RWPE1 (cell line): ENCODE measurements at regions not wholly inside any gene's neighbourhood (a gene's known extent, or its start where the extent isn't known, plus 50 kb on each side); places are given as distances from the start of the nearest gene placed in this dataset.
"Not testable (repeated sequence)": the region's sequence is repeated elsewhere in the genome, so short reads cannot be mapped to it uniquely, and the experiment has no call there.

Experiments used
- CTCF ChIA-PET: fragments of 350-600 bp; sonication (Branson Sonifier 250); formaldehyde crosslinking; extraction: SDS; loops from one replicate; lab custom pipeline; 2021; lab: Yijun Ruan, JAX
- POLR2A ChIA-PET: fragments of 400-600 bp; formaldehyde crosslinking; extraction: SDS; loops from one replicate; lab custom pipeline; 2020; ENCODE audit warnings: antibody characterized with exemption; ENCODE audit not compliant: low non-redundant PET; lab: Yijun Ruan, JAX
- DNase-seq: peaks from one replicate; pipeline ENCODE4 v3.0.0; 2012; ENCODE audit warnings: low spot score
- H3K27ac ChIP-seq: fragments of 450-650 bp; 2 replicates; pipeline ENCODE4 v1.5.1; 2017
- CTCF ChIP-seq: fragments of 450-650 bp; conservative IDR thresholded peaks from 2 replicates; pipeline ENCODE4 v1.5.1; 2017; ENCODE audit warnings: low read depth, mild to moderate bottlenecking

GRCh38 chr15:24316326-24316725 lies 359.2 kb upstream of the NPAP1 start:
- POLR2A ChIA-PET, DNase-seq, CTCF ChIA-PET, H3K27ac ChIP-seq: not testable (repeated sequence)

- ChIA-PET POLR2A (no interaction called here), CTCF (no interaction called here)
- no peak overlapping the region for H3K27ac ChIP-seq
- TF ChIP-seq CTCF: no peak
- no peak for DNase-seq
Measured at GRCh38 chr15:24318981-24319380, 356.6 kb upstream of the NPAP1 start.

GRCh38 chr15:24324096-24324495 lies 351.5 kb upstream of the NPAP1 start:
- POLR2A ChIA-PET, H3K27ac ChIP-seq, DNase-seq, CTCF ChIA-PET: not testable (repeated sequence)

GRCh38 chr15:24326513-24326912 lies 349.1 kb upstream of the NPAP1 start:
- POLR2A ChIA-PET, DNase-seq, CTCF ChIA-PET, H3K27ac ChIP-seq: not testable (repeated sequence)

GRCh38 chr15:24331964-24332363 lies 343.6 kb upstream of the NPAP1 start:
- DNase-seq, H3K27ac ChIP-seq, CTCF ChIA-PET, POLR2A ChIA-PET: not testable (repeated sequence)

- CTCF ChIA-PET, DNase-seq, POLR2A ChIA-PET, H3K27ac ChIP-seq: not testable (repeated sequence)
Measured at GRCh38 chr15:24341876-24342275, 333.7 kb upstream of the NPAP1 start.

- DNase-seq, POLR2A ChIA-PET, CTCF ChIA-PET, H3K27ac ChIP-seq: not testable (repeated sequence)
Measured at GRCh38 chr15:24352777-24353176, 322.8 kb upstream of the NPAP1 start.

- DNase-seq, H3K27ac ChIP-seq, POLR2A ChIA-PET: not testable (repeated sequence)
- CTCF ChIA-PET: interaction anchor here (0.5 kb wide), 1 partner anchor 21 kb away, joined by 3 read pairs; no protein-coding TSS in a partner anchor
Measured at GRCh38 chr15:24381103-24381502, 294.5 kb upstream of the NPAP1 start.

- POLR2A ChIA-PET, DNase-seq, CTCF ChIA-PET, H3K27ac ChIP-seq: not testable (repeated sequence)
Measured at GRCh38 chr15:24385258-24385657, 290.3 kb upstream of the NPAP1 start.

GRCh38 chr15:24394303-24394702 lies 281.3 kb upstream of the NPAP1 start:
- ChIA-PET POLR2A (no interaction called here), CTCF (no interaction called here)
- H3K27ac ChIP-seq: no peak overlapping the region
- TF ChIP-seq CTCF: no peak
- DNase-seq: no peak

- POLR2A ChIA-PET, H3K27ac ChIP-seq, CTCF ChIA-PET, DNase-seq: not testable (repeated sequence)
Measured at GRCh38 chr15:24412649-24413048, 262.9 kb upstream of the NPAP1 start.

- H3K27ac ChIP-seq, POLR2A ChIA-PET, CTCF ChIA-PET, DNase-seq: not testable (repeated sequence)
Measured at GRCh38 chr15:24426286-24427054, 249.1 kb upstream of the NPAP1 start.

GRCh38 chr15:24427055-24427400 lies 248.5 kb upstream of the NPAP1 start:
- CTCF ChIA-PET, H3K27ac ChIP-seq, POLR2A ChIA-PET, DNase-seq: not testable (repeated sequence)

- POLR2A ChIA-PET, CTCF ChIA-PET, DNase-seq, H3K27ac ChIP-seq: not testable (repeated sequence)
Measured at GRCh38 chr15:24435075-24435820, 240.3 kb upstream of the NPAP1 start.

- POLR2A ChIA-PET, CTCF ChIA-PET, DNase-seq: not testable (repeated sequence)
Measured at GRCh38 chr15:24437270-24437669, 238.3 kb upstream of the NPAP1 start.

More at GRCh38 chr15:24437270-24437669, 238.3 kb upstream of the NPAP1 start:
- H3K27ac ChIP-seq: not testable (repeated sequence)
